ENCODE measurements at regions not wholly inside any gene's neighbourhood (a gene's known extent, or its start where the extent isn't known, plus 50 kb on each side); places are given as distances from the start of the nearest gene placed in this dataset.

GRCh38 chr12:44929236-44929885 lies 53.2 kb upstream of the NELL2 start:
- no peak overlapping the region for H3K4me3 ChIP-seq (ENCODE audit: low read depth, low read length)
- DNase-seq (ENCODE audit: low read depth), result no peak
- TF ChIP-seq POLR2A (IDR thresholded peaks at IDR 0.05; ENCODE audit: extremely low read depth, insufficient read length) (no peak), MYC (IDR thresholded peaks at IDR 0.05; ENCODE audit: low read depth, low read length) (no peak), CTCF (IDR thresholded peaks at IDR 0.05; ENCODE audit: low read depth, low read length) (no peak)
- TF ChIP-seq, protein P1, sequence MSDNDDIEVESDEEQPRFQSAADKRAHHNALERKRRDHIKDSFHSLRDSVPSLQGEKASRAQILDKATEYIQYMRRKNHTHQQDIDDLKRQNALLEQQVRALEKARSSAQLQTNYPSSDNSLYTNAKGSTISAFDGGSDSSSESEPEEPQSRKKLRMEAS (IDR thresholded peaks at IDR 0.05; ENCODE audit: low read depth, low read length), result no peak
